Sigmoid colon (tissue), 4 donors: ENCODE measurements at regions not wholly inside any gene's neighbourhood (a gene's known extent, or its start where the extent isn't known, plus 50 kb on each side); places are given as distances from the start of the nearest gene placed in this dataset.

Experiments used
- EP300 ChIP-seq, 4 donors: sonication (generic); formaldehyde crosslinking; IDR thresholded peaks; one replicate each; pipeline ENCODE4 v1.6.1; 2017; ENCODE audit warnings: antibody characterized with exemption in 4 of 4
- POLR2A ChIP-seq, 2 donors: fragments of 450-650 bp; IDR thresholded peaks; one replicate each; pipeline ENCODE4 v1.6.1; 2016; ENCODE audit warnings: antibody characterized with exemption in 2 of 2, mild to moderate bottlenecking in 2 of 2, moderate library complexity in 2 of 2
- POLR2AphosphoS5 ChIP-seq, 4 donors: sonication (generic); formaldehyde crosslinking; IDR thresholded peaks; one replicate each; pipeline ENCODE4 v1.6.1; 2017; ENCODE audit warnings: antibody characterized with exemption in 4 of 4
- TF ChIP-seq, protein P1 (sequence below), 4 experiments: fragments of 450-650 bp in 3 of 4; fragments of 200-600 bp in 1 of 4; IDR thresholded peaks; one replicate each; pipeline ENCODE4 v1.5.1; 2016 to 2019; ENCODE audit warnings: antibody characterized with exemption in 4 of 4, mild to moderate bottlenecking in 3 of 4, moderate library complexity in 2 of 4

- TF ChIP-seq, protein P1, sequence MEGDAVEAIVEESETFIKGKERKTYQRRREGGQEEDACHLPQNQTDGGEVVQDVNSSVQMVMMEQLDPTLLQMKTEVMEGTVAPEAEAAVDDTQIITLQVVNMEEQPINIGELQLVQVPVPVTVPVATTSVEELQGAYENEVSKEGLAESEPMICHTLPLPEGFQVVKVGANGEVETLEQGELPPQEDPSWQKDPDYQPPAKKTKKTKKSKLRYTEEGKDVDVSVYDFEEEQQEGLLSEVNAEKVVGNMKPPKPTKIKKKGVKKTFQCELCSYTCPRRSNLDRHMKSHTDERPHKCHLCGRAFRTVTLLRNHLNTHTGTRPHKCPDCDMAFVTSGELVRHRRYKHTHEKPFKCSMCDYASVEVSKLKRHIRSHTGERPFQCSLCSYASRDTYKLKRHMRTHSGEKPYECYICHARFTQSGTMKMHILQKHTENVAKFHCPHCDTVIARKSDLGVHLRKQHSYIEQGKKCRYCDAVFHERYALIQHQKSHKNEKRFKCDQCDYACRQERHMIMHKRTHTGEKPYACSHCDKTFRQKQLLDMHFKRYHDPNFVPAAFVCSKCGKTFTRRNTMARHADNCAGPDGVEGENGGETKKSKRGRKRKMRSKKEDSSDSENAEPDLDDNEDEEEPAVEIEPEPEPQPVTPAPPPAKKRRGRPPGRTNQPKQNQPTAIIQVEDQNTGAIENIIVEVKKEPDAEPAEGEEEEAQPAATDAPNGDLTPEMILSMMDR (IDR thresholded peaks at IDR 0.05), result no peak
- no peak for TF ChIP-seq POLR2A (IDR thresholded peaks at IDR 0.05)
- TF ChIP-seq POLR2AphosphoS5 (IDR thresholded peaks at IDR 0.05), result no peak
- TF ChIP-seq EP300 (IDR thresholded peaks at IDR 0.05), result no peak
These were observed 187.9 kb downstream of the SEC23A start for GRCh38 chr14:38915125-38915524.
